HUDEP-2 (cell line): ENCODE measurements at regions not wholly inside any gene's neighbourhood (a gene's known extent, or its start where the extent isn't known, plus 50 kb on each side); places are given as distances from the start of the nearest gene placed in this dataset.
"Not testable (repeated sequence)": the region's sequence is repeated elsewhere in the genome, so short reads cannot be mapped to it uniquely, and the experiment has no call there.

Source experiments
- DNase-seq, 76 experiments: peaks; one replicate each; lab custom pipeline; 2025; ENCODE audit not compliant: unreplicated experiment in 76 of 76; lab: John Stamatoyannopoulos, UW

GRCh38 chr10:109732254-109732965 is 190.9 kb downstream of the XPNPEP1 start:
- no peak for DNase-seq

GRCh38 chr10:109729895-109730294 is 193.4 kb downstream of the XPNPEP1 start:
- not testable (repeated sequence) for DNase-seq

DNA sequence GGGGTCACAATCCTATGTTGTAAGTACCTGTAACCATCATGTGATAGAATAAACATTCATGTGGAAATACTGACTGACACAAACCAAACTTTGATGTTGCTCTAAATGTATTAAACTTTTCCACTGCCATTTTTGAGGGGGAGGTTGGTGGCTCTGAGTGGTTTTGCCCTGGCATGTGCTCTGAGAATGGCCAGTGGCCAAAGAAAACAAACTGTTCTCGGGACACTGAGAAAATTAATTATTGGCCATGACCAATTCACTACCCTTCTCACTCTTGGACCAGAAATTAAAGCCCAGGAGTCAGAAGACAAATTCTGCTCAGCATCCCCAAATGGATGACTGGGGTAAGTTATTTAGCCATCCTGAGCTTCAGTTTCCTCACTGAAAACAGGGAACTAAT is 195.9 kb downstream of the XPNPEP1 start:
- no peak for DNase-seq

GRCh38 chr10:109726473-109726872 is 196.8 kb downstream of the XPNPEP1 start:
- no peak for DNase-seq

GRCh38 chr10:109723305-109723704 is 200.0 kb downstream of the XPNPEP1 start:
- no peak for DNase-seq

DNA sequence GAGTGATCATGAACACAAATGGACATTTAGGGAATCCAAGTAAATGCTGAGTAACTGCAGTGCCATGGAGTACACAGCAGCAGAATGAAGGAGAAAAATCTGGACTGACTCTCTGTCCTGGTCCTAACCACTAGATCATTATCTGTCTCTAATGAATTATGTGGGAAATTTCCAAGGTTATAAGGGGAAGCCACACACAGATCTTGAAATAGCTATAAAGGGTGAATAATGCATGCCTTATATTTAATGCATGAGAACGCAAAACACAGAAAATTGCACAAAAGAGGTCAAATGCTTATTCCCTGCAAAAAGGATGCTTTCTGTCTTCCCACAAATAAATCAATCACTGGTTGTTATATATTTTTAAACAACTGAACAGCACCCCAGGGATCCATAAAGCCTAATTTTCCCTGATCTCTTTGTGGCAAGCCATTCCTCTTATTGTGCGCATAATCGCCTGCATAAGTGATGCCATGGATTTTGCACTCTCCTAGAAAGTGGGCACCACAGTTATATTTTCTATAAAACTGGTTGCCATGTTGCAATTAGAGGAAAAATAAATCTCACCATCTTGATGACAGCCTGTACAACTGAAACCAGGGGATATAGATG is 201.8 kb downstream of the XPNPEP1 start:
- DNase-seq: no peak

DNA sequence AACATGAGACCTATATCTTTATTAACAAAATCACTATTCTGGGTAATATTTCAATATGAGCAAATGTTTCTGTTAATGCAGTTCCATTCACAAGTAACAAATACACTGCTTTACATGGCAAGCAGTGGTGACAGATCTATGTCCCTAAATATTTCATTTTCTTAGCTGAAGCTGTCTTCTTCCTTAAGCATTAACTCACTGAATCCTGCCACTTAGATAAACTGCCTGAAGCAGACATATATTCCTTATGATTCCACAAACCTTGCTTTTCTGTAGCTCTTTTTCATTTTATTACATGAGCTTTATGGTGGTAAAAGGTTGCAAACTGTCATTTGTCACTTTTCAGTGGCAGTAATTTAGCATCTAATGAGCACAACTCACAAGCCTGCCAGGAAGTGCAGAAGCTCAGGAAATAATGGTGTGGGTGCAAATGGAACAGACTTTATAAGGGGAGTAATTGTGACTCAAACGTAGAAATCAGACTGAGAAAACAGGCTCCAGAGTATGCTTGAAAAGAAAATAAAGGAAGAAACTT is 217.2 kb downstream of the XPNPEP1 start:
- no peak for DNase-seq

DNA sequence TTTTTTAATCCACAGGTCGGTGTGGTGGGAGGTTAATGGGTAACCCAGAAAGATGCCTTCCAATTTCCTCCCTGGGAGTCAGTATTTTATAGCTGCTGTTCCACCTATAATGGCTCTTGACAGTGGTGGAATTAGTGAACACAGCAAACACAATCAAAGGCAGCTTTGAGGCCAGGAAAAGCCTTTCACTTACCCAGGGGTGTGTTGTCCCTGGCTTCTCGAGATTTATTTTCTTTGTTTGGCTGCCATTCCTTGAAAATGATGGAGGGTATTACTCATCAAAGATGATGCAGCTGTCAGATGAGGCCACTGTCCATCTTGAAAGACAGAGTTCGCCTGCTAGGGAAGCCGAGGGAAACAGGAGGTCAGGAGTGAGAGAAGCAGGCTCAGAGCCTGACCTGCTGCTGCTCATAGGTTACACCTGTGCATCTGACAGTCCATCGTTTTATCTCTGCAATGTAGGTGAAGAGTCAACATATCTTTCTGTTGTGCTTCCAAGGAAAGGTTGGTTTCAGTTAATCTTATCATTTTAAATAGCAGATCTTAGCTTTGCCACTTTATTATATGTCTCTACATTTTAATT is 221.6 kb downstream of the XPNPEP1 start:
- no peak for DNase-seq

GRCh38 chr10:109698882-109699664 is 224.2 kb downstream of the XPNPEP1 start:
- DNase-seq: no peak

DNA sequence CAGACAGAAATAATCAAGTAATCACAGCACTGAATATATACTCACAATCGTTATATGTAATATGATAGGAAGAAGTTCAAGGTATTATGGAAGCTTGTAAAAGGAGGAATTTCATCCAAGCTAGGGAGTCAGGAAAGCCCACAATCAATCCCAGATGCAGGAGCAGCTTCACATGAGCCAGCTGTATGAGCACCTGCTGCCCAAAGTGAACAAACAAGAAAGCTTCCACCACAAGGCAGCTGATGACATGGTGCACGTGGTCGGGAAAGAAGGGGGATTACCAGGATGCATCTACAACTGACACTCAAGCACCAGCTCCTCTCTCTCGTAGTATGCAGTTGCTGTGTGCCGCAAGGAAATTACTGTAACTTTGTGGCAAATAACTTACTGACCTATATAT is 225.2 kb downstream of the XPNPEP1 start:
- DNase-seq: no peak

GRCh38 chr10:109696981-109697775 is 226.1 kb downstream of the XPNPEP1 start:
- DNase-seq: no peak

- DNase-seq: no peak
Measured at GRCh38 chr10:109696462-109696861, 226.8 kb downstream of the XPNPEP1 start.

DNA sequence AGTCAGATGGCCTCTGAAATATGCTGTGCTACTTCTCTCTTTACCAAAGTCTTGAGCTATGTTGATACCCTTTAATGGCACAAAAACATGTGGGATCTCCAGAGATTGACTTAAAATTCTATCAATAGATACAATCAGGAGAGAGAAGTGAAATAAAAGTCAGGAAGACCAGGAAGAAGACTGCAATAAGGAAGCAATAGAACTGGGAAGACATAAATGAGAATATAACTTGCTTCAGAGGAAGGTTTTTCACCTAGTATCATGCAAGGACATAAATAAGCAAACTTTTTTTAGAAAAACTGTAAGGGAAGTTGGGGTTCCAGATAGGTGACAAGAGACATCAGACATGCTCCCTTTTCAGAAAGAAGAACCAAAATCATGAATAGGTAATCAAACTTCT is 227.3 kb downstream of the XPNPEP1 start:
- DNase-seq: no peak

DNA sequence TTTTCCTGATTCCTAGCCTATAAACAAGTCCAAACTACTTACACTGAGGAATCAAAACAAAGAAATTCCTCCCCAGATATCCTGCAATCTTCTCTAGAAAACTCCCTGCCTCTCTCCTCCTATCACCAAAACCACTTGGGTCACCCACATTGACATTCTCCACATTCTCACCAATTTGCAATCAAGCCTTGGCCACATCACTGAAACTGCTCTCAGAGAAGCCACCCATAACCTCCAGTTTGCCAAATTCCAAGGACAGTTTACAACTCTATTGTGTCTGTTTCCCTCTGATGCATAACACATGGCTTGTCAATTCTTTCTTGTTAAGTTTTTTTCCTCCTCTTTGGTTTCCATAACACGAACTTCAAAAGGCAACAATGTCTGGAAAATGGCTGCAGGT is 233.5 kb downstream of the XPNPEP1 start:
- DNase-seq: no peak

- DNase-seq: no peak
Measured at GRCh38 chr10:109679478-109679877, 243.8 kb downstream of the XPNPEP1 start.

DNA sequence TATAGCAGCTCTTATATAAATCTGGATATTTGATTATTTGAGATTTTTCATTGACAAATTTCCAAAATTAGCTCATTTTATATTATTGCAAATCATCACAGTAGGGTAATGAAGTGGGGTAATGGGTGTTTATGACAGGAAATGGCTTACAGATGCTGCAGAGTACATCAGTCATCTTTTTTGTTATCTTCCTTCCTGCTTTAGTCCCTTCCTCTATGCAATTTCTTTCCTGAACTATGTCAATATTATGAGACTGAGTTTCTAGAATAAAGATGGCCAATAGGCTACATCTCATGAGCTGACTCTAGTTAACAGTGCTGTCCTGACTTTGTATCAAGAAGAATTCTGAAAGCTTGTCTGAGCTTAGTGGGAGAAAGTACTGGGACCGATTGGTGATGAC is 244.5 kb downstream of the XPNPEP1 start:
- DNase-seq: no peak

DNA sequence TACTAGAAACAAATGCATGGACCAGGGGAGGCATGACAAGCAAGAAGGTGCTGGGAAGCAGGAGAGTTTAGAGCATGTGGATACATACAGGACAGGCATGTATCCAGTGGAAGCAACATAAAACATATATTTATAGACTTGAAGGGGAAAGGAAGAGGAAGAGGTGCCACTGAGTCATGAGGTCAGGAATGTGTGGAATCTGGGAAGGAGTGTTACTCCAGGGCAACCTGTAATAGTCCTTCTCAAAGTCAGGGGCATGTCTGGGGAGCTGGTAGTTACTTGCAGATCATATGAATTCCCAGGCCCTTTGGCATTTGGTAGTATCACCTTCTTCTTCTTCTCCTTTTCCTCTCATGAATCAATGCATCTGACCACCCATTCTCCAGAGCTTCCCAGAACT is 246.6 kb downstream of the XPNPEP1 start:
- no peak for DNase-seq

DNA sequence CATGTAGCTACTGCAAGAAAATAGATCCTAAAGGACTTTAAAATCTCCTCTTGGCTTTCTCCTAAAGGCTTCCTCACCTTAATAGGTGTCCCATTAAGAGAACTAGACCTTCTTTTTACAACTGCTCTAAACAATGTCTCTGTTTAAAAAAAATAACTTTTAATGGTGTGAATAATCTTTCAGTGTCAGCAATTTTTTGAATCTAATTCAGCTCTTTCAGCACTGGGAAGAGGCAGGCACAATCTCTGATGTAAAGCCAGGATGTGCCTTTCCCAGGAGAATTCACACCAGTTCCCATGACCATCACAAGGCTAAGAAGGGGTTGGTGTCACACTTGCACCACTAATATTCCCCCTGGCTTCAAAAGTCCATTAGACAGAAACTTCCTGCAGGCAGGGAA is 254.6 kb downstream of the XPNPEP1 start:
- DNase-seq: no peak

GRCh38 chr10:109668154-109668665 is 255.1 kb downstream of the XPNPEP1 start:
- DNase-seq: no peak

- no peak for DNase-seq
Measured at GRCh38 chr10:109665321-109665720, 258.0 kb downstream of the XPNPEP1 start.
